ENCODE measurements at regions not wholly inside any gene's neighbourhood (a gene's known extent, or its start where the extent isn't known, plus 50 kb on each side); places are given as distances from the start of the nearest gene placed in this dataset.

- no peak overlapping the region for H3K27ac Mint-ChIP-seq
Measured at GRCh38 chr5:68116408-68116807, 99.1 kb upstream of the PIK3R1 start.

More at GRCh38 chr5:68116408-68116807, 99.1 kb upstream of the PIK3R1 start:
- Histone ChIP-seq H4K91ac (ENCODE audit: insufficient read length, low read depth, low read length) (no peak overlapping the region), H3K9ac (ENCODE audit: extremely low read depth, insufficient read length, low read length) (no peak overlapping the region), H2AFZ (ENCODE audit: low read length) (no peak overlapping the region), H3K4ac (ENCODE audit: low read depth, low read length) (no peak overlapping the region), H3K4me1 (ENCODE audit: insufficient read depth, low read length) (no peaks in the 10 kb centered on the region), H3K27me3 (ENCODE audit: insufficient read depth, low read length) (no peaks in the 10 kb centered on the region), H3T11ph (ENCODE audit: low read length) (no peak overlapping the region), H3K79me2 (ENCODE audit: insufficient read depth, low read length) (no peaks in the 10 kb centered on the region), H4K5ac (ENCODE audit: insufficient read length, low read depth, low read length) (no peak overlapping the region), H2BK120ac (ENCODE audit: low read depth, low read length, poor library complexity, severe bottlenecking) (no peak overlapping the region), H2BK12ac (ENCODE audit: insufficient read length, low read depth, low read length) (no peak overlapping the region), H3K14ac (ENCODE audit: insufficient read depth, low read length) (no peak overlapping the region), H4K20me1 (ENCODE audit: control insufficient read depth, insufficient read depth, insufficient read length) (no peaks in the 10 kb centered on the region), H2BK15ac (ENCODE audit: low read depth, low read length) (no peak overlapping the region), H3K56ac (ENCODE audit: insufficient read length, low read depth, low read length) (no peak overlapping the region), H3K18ac (ENCODE audit: insufficient read length, low read depth, low read length) (no peak overlapping the region), H2AK5ac (ENCODE audit: insufficient read length, low read length) (no peak overlapping the region), H2BK20ac (ENCODE audit: low read depth, low read length, poor library complexity, severe bottlenecking) (no peak overlapping the region), H3K27ac (ENCODE audit: insufficient read length, low read depth, low read length) (no peak overlapping the region), H3K23me2 (ENCODE audit: insufficient read length, low read depth, low read length, poor library complexity, severe bottlenecking) (no peaks in the 10 kb centered on the region), H3K23ac (ENCODE audit: insufficient read length, low read depth, low read length) (no peak overlapping the region), H3K4me2 (ENCODE audit: insufficient read depth, insufficient read length, low read length) (no peak overlapping the region), H4K8ac (replicated peaks; ENCODE audit: insufficient read length, low read depth, low read length) (no peak overlapping the region), H3K9me3 (ENCODE audit: control insufficient read depth, low read depth, low read length) (no peaks in the 10 kb centered on the region), H3K79me1 (ENCODE audit: insufficient read depth, low read depth, low read length, poor library complexity, severe bottlenecking) (no peaks in the 10 kb centered on the region), H2BK5ac (ENCODE audit: insufficient read length, low read length) (no peak overlapping the region)
- no peak for DNase-seq
- Mint-ChIP-seq H3K4me3 (no peak overlapping the region), H3K4me1 (no peaks in the 10 kb centered on the region; a peak in 1 of 4 replicates), H3K9me3 (no peaks in the 10 kb centered on the region; a peak in 2 of 5 replicates), H3K36me3 (ENCODE audit: insufficient read depth in 1 of 3, low read depth in 3 of 3) (no peaks in the 10 kb centered on the region), H3K27me3 (ENCODE audit: low read depth) (no peaks in the 10 kb centered on the region)
- no CpG with 5 or more reads among the region's 2 CpGs for WGBS (ENCODE audit: extremely low coverage, insufficient read length, low lambda C conversion rate)
- TF ChIP-seq, protein P1, sequence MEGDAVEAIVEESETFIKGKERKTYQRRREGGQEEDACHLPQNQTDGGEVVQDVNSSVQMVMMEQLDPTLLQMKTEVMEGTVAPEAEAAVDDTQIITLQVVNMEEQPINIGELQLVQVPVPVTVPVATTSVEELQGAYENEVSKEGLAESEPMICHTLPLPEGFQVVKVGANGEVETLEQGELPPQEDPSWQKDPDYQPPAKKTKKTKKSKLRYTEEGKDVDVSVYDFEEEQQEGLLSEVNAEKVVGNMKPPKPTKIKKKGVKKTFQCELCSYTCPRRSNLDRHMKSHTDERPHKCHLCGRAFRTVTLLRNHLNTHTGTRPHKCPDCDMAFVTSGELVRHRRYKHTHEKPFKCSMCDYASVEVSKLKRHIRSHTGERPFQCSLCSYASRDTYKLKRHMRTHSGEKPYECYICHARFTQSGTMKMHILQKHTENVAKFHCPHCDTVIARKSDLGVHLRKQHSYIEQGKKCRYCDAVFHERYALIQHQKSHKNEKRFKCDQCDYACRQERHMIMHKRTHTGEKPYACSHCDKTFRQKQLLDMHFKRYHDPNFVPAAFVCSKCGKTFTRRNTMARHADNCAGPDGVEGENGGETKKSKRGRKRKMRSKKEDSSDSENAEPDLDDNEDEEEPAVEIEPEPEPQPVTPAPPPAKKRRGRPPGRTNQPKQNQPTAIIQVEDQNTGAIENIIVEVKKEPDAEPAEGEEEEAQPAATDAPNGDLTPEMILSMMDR (conservative IDR thresholded peaks at IDR 0.05), result no peak
